Ovary (tissue), 7 donors: ENCODE measurements at regions not wholly inside any gene's neighbourhood (a gene's known extent, or its start where the extent isn't known, plus 50 kb on each side); places are given as distances from the start of the nearest gene placed in this dataset.

ENCODE experiments used
- DNase-seq, 5 donors: peaks; one replicate each; pipeline ENCODE4 v3.0.0-alpha.2; 2019 to 2020
- H3K27ac ChIP-seq, 2 donors: fragments of 200-600 bp; one replicate each; pipeline versions ENCODE4 v1.5.1 to v1.8.0; 2019 to 2022
- H3K27me3 ChIP-seq: fragments of 200-600 bp; one replicate; pipeline ENCODE4 v1.8.0; 2022
- H3K36me3 ChIP-seq: fragments of 200-600 bp; sonication (generic); one replicate; pipeline ENCODE4 v1.5.1; 2019
- H3K4me1 ChIP-seq: one replicate; pipeline ENCODE4 v1.8.1; 2013; ENCODE audit warnings: mild to moderate bottlenecking, moderate library complexity; ENCODE audit not compliant: insufficient read depth
- H3K4me3 ChIP-seq: fragments of 200-600 bp; sonication (generic); one replicate; pipeline ENCODE4 v1.5.1; 2017
- H3K9me3 ChIP-seq, 2 donors: fragments of 200-600 bp in 1 of 2; sonication (generic) in 1 of 2; one replicate each; pipeline versions ENCODE4 v1.5.1 to v1.8.1; 2013 to 2019; ENCODE audit warnings: mild to moderate bottlenecking in 1 of 2, moderate library complexity in 1 of 2
- CTCF ChIP-seq, 3 donors: fragments of 450-650 bp in 2 of 3; fragments of 200-600 bp in 1 of 3; IDR thresholded peaks; one replicate each; pipeline versions ENCODE4 v1.5.1 to v1.8.0; 2016 to 2022; ENCODE audit warnings: antibody characterized with exemption in 3 of 3, mild to moderate bottlenecking in 1 of 3
- EP300 ChIP-seq: sonication (generic); formaldehyde crosslinking; IDR thresholded peaks from one replicate; pipeline ENCODE4 v1.6.1; 2017; ENCODE audit warnings: antibody characterized with exemption
- POLR2A ChIP-seq: fragments of 450-650 bp; IDR thresholded peaks from one replicate; pipeline ENCODE4 v1.6.1; 2017; ENCODE audit warnings: antibody characterized with exemption, mild to moderate bottlenecking, moderate library complexity
- WGBS, 3 donors: extraction: QIAGEN DNeasy Blood & Tissue Kit in 1 of 3; methylation state at CpG; one replicate each; pipeline versions ENCODE4 v1.1.5 to v1.1.7; 2013 to 2017; 5-methylcytosine and 5-hydroxymethylcytosine counted together
- intact Hi-C, 4 donors: fragments of 100-400 bp; cut with DNase I; formaldehyde crosslinking; loops; one replicate each; pipeline versions ENCODE4 v1.11.0 to v1.15.1; 2022 to 2023
- donor health status: DM: no; HTN: no; CAD: no; lungs with moderate emphysema.
- donor health status: DM: no; HTN: no; CAD: no.
- donor health status: Bipolar disorder and iron deficiency.
- donor health status: DM: no; HTN: no; CAD: no.
- donor health status: DM: yes; HTN: yes; CAD: no.

- Histone ChIP-seq H3K4me3 (no peak overlapping the region), H3K27ac (no peak overlapping the region), H3K4me1 (no peaks in the 10 kb centered on the region), H3K27me3 (no peaks in the 10 kb centered on the region), H3K36me3 (no peaks in the 10 kb centered on the region), H3K9me3 (no peaks in the 10 kb centered on the region)
- WGBS, 3 donors = 69 to 86% (median 82%) methylated on average over 6 of the region's 6 CpGs
- intact Hi-C loops = no loop called here
- no peak for TF ChIP-seq POLR2A
- no peak for TF ChIP-seq EP300
- TF ChIP-seq CTCF (IDR thresholded peaks at IDR 0.05) = no peak
- no peak for DNase-seq
Measured at GRCh38 chr3:117477214-117477755, 767.7 kb downstream of the TUSC7 start.

DNA sequence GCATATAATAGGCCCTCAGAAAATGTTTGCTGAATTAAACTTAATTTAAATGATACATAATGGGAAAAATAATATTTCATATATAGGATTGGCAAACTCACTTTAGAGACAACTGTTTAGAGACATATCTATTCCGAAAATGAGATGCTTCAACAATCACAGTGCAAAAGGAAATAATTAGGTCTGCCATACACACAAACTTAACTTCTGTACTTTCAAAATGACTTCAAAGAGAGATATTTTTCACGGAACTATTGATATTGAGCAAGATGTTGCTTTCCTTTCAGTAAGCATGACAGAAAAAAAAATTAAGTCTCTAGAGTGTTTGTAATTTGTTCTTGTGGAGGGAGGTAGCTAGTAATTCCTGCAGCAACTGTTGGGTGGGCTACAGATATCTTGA, 769.5 kb downstream of the TUSC7 start:
- DNase-seq = no peak
- 64 to 79% (median 65%) methylated on average over 2 of the region's 2 CpGs for WGBS, 3 donors
- no peak overlapping the region for H3K4me3 ChIP-seq
- no peaks in the 10 kb centered on the region for H3K36me3 ChIP-seq
- no peak overlapping the region for H3K27ac ChIP-seq
- H3K27me3 ChIP-seq = no peaks in the 10 kb centered on the region
- no peaks in the 10 kb centered on the region for H3K9me3 ChIP-seq
- intact Hi-C loops = no loop called here
- H3K4me1 ChIP-seq = no peaks in the 10 kb centered on the region
- no peak for TF ChIP-seq EP300
- no peak for TF ChIP-seq CTCF (IDR thresholded peaks at IDR 0.05)
- TF ChIP-seq POLR2A = no peak

DNA sequence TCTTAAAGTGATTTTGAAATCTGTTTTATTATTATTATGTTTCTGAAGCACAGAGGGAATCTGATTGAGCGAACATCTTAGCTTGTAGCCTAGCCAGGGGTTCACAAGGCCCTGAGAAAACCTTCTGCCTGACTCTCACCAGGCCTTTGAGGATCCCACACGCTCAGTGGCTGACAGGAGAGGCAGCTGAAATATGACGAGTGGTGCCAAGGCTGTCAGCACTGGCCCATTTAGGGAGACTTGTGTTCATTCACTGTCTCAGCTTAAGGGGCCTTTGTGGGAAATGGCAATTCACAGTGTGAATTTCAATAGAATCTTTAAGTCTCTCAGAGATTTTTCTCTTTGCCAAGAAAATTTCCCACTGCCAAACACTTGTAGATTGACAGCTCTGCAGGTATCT, 770.9 kb downstream of the TUSC7 start:
- Histone ChIP-seq H3K4me3 (no peak overlapping the region), H3K4me1 (no peaks in the 10 kb centered on the region), H3K36me3 (no peaks in the 10 kb centered on the region), H3K27me3 (no peaks in the 10 kb centered on the region), H3K27ac (no peak overlapping the region), H3K9me3 (no peaks in the 10 kb centered on the region)
- no peak for TF ChIP-seq EP300
- TF ChIP-seq CTCF (IDR thresholded peaks at IDR 0.05) = no peak
- no peak for TF ChIP-seq POLR2A
- intact Hi-C loops = no loop called here
- 83 to 85% (median 84%) methylated on average over 3 of the region's 3 CpGs for WGBS, 3 donors
- no peak for DNase-seq

GRCh38 chr3:117480972-117481371, 771.4 kb downstream of the TUSC7 start:
- no peaks in the 10 kb centered on the region for H3K4me1 ChIP-seq
- no peak overlapping the region for H3K27ac ChIP-seq
- H3K9me3 ChIP-seq = no peaks in the 10 kb centered on the region
- intact Hi-C loops = no loop called here
- 79 to 90% (median 83%) methylated on average over 1 of the region's 1 CpG for WGBS, 3 donors
- no peaks in the 10 kb centered on the region for H3K36me3 ChIP-seq
- H3K27me3 ChIP-seq = no peaks in the 10 kb centered on the region
- TF ChIP-seq CTCF (IDR thresholded peaks at IDR 0.05) (no peak), POLR2A (no peak), EP300 (no peak)
- H3K4me3 ChIP-seq = no peak overlapping the region
- no peak for DNase-seq

GRCh38 chr3:117483839-117484238, 774.3 kb downstream of the TUSC7 start:
- TF ChIP-seq CTCF (IDR thresholded peaks at IDR 0.05) (no peak), POLR2A (no peak), EP300 (no peak)
- no peaks in the 10 kb centered on the region for H3K9me3 ChIP-seq
- no peaks in the 10 kb centered on the region for H3K36me3 ChIP-seq
- no peaks in the 10 kb centered on the region for H3K4me1 ChIP-seq
- H3K4me3 ChIP-seq = no peak overlapping the region
- H3K27me3 ChIP-seq = no peaks in the 10 kb centered on the region
- no peak overlapping the region for H3K27ac ChIP-seq
- intact Hi-C loops = no loop called here
- WGBS, 3 donors = 94 to 96% (median 94%) methylated on average over 4 of the region's 4 CpGs
- no peak for DNase-seq
